M059J (cell line): ENCODE measurements at regions not wholly inside any gene's neighbourhood (a gene's known extent, or its start where the extent isn't known, plus 50 kb on each side); places are given as distances from the start of the nearest gene placed in this dataset.
"Not testable (repeated sequence)": the region's sequence is repeated elsewhere in the genome, so short reads cannot be mapped to it uniquely, and the experiment has no call there.

Source experiments
- DNase-seq: peaks from one replicate; pipeline ENCODE4 v3.0.0-alpha.2; 2012; ENCODE audit warnings: low read depth

GRCh38 chr3:132084982-132085381 lies 50.2 kb upstream of the CPNE4 start:
- DNase-seq, result no peak

- no peak for DNase-seq
Measured at GRCh38 chr3:132087356-132087755, 52.5 kb upstream of the CPNE4 start.

GRCh38 chr3:132088291-132088690 lies 53.5 kb upstream of the CPNE4 start:
- no peak for DNase-seq

- no peak for DNase-seq
Measured at GRCh38 chr3:132090921-132091320, 56.1 kb upstream of the CPNE4 start.

- no peak for DNase-seq
Measured at GRCh38 chr3:132116601-132117000, 81.8 kb upstream of the CPNE4 start.

- DNase-seq, result no peak
Measured at GRCh38 chr3:132117642-132118041, 82.8 kb upstream of the CPNE4 start.

- no peak for DNase-seq
Measured at GRCh38 chr3:132119531-132119930, 84.7 kb upstream of the CPNE4 start.

- DNase-seq, result no peak
Measured at GRCh38 chr3:132124096-132124495, 89.3 kb upstream of the CPNE4 start.

GRCh38 chr3:132124651-132125284 lies 90.0 kb upstream of the CPNE4 start:
- DNase-seq, result no peak

GRCh38 chr3:132134611-132135010 lies 99.8 kb upstream of the CPNE4 start:
- peak; percentile 87 for DNase-seq

- DNase-seq, result peak; percentile 98
Measured at GRCh38 chr3:132135628-132136333, 101.0 kb upstream of the CPNE4 start.

GRCh38 chr3:132136334-132136716 lies 101.5 kb upstream of the CPNE4 start:
- DNase-seq, result no peak

GRCh38 chr3:132136902-132137301 lies 102.1 kb upstream of the CPNE4 start:
- DNase-seq, result not testable (repeated sequence)

- DNase-seq, result peak; percentile 3
Measured at GRCh38 chr3:132145833-132146232, 111.0 kb upstream of the CPNE4 start.

GRCh38 chr3:132154619-132155018 lies 119.8 kb upstream of the CPNE4 start:
- DNase-seq, result no peak

GRCh38 chr3:132159145-132159544 lies 124.3 kb upstream of the CPNE4 start:
- no peak for DNase-seq

- no peak for DNase-seq
Measured at GRCh38 chr3:132160198-132160597, 125.4 kb upstream of the CPNE4 start.

GRCh38 chr3:132161608-132162007 lies 126.8 kb upstream of the CPNE4 start:
- DNase-seq, result no peak

- DNase-seq, result peak; percentile 31
Measured at GRCh38 chr3:132164469-132165092, 129.8 kb upstream of the CPNE4 start.

- no peak for DNase-seq
Measured at GRCh38 chr3:132167870-132168269, 133.1 kb upstream of the CPNE4 start.

- DNase-seq, result no peak
Measured at GRCh38 chr3:132174500-132174899, 139.7 kb upstream of the CPNE4 start.

- peak; percentile 63 for DNase-seq
Measured at GRCh38 chr3:132180337-132180791, 136.8 kb upstream of the ACP3 start.

- DNase-seq, result no peak
Measured at GRCh38 chr3:132183811-132184210, 133.4 kb upstream of the ACP3 start.
